ENCODE measurements at regions not wholly inside any gene's neighbourhood (a gene's known extent, or its start where the extent isn't known, plus 50 kb on each side); places are given as distances from the start of the nearest gene placed in this dataset.
A peak's percentile ranks its signal among the peaks of the same experiment; 100 is the strongest.

GRCh38 chr7:40979296-40979695 is 723.6 kb downstream of the INHBA start:
- TF ChIP-seq, protein P1, sequence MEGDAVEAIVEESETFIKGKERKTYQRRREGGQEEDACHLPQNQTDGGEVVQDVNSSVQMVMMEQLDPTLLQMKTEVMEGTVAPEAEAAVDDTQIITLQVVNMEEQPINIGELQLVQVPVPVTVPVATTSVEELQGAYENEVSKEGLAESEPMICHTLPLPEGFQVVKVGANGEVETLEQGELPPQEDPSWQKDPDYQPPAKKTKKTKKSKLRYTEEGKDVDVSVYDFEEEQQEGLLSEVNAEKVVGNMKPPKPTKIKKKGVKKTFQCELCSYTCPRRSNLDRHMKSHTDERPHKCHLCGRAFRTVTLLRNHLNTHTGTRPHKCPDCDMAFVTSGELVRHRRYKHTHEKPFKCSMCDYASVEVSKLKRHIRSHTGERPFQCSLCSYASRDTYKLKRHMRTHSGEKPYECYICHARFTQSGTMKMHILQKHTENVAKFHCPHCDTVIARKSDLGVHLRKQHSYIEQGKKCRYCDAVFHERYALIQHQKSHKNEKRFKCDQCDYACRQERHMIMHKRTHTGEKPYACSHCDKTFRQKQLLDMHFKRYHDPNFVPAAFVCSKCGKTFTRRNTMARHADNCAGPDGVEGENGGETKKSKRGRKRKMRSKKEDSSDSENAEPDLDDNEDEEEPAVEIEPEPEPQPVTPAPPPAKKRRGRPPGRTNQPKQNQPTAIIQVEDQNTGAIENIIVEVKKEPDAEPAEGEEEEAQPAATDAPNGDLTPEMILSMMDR (conservative IDR thresholded peaks at IDR 0.05): no peak
- peak overlapping the region; percentile 95; the same call in 1 of the 2 replicates for H3K27ac ChIP-seq

DNA sequence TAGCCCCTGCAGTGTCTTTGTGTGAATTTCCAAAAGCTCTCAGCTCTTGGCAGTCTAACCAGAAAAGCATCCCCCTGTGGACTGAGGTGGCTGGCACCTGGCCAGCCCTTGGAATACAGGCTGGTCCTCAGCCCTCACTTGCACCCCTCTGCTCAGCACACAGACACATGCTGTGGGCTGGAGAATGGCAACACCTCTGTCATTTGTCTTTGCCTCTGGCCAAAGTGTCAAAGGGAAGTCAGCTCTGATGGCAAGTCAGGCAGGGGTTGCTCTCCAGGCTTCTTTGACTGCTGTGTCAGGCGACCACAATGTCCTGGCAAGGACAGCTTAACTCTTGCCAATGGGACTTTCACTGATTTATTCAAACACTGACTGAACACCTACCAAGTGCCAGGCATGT is 724.8 kb downstream of the INHBA start:
- TF ChIP-seq, protein P1 (conservative IDR thresholded peaks at IDR 0.05): no peak
- H3K27ac ChIP-seq: peak overlapping the region; percentile 95

DNA sequence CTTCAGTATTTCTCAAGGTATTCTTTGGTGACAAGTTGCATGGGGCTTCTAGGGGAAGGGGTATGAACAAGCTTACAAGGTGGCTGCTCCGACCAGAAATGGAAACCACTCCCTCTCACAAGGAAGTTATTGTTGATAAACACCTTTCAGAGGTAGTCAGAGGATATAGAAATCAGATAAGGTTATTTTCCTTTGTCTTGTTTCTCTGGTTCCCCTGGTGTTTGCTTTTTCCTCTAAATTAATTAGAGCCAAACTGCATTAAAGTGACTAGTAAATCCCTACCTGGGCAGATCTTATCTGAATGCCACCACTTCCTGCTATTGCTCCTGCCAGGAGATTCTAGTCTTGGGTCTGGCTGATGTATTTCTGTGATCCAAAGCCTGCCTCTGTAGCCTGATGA is 725.4 kb downstream of the INHBA start:
- peak overlapping the region; percentile 95 for H3K27ac ChIP-seq
- TF ChIP-seq, protein P1 (conservative IDR thresholded peaks at IDR 0.05): no peak

DNA sequence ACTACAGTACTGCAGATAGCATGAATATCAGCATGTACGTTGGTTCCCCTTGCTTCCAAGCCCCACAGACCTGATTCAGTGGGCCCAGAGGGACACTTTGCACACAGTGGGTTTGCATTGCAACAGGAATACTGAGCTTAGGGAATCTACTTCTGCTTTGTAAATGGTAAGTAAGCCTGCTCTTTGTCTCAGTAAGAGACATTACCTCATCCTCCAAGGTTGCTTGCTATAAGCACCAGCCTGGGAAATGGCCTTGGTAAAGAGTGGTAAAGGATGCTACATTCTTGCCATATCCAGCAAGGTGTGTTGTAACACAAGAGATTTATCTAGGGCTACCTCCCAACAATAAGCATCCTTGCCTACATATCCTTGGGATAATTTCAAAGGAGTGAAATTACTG is 730.5 kb downstream of the INHBA start:
- no peak overlapping the region for H3K27ac ChIP-seq
- TF ChIP-seq, protein P1 (conservative IDR thresholded peaks at IDR 0.05): no peak

GRCh38 chr7:40969641-40970040 is 733.2 kb downstream of the INHBA start:
- peak overlapping the region; percentile 82 for H3K27ac ChIP-seq
- TF ChIP-seq, protein P1 (conservative IDR thresholded peaks at IDR 0.05): no peak

GRCh38 chr7:40966693-40967092 is 736.2 kb downstream of the INHBA start:
- no peak overlapping the region for H3K27ac ChIP-seq
- TF ChIP-seq, protein P1 (conservative IDR thresholded peaks at IDR 0.05): no peak

DNA sequence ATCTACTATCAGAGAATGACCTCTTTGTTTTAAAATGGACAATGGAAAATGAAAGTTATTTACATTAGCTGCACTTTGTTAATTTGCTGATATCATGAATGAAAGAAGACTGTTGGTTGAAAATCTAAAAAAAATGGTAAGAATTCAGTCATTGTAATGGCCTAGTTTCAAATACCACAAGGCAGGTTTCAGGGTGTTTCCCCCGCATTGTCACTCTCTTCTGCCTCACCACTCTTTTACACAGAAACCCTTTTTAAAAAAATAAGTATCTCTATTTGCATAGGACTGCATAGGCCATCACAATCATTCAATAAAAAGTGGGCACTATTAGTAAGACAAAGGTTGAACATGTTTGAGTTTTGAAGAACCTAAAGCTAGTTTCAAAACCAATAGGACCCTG is 737.1 kb downstream of the INHBA start:
- TF ChIP-seq, protein P1 (conservative IDR thresholded peaks at IDR 0.05): no peak

GRCh38 chr7:40965016-40965415 is 737.9 kb downstream of the INHBA start:
- no peak overlapping the region for H3K27ac ChIP-seq
- TF ChIP-seq, protein P1 (conservative IDR thresholded peaks at IDR 0.05): no peak

More for the DNA sequence above, 737.1 kb downstream of the INHBA start:
- H3K27ac ChIP-seq: no peak overlapping the region
